GM03348 (cell line): ENCODE measurements at regions not wholly inside any gene's neighbourhood (a gene's known extent, or its start where the extent isn't known, plus 50 kb on each side); places are given as distances from the start of the nearest gene placed in this dataset.
"Not testable (repeated sequence)": the region's sequence is repeated elsewhere in the genome, so short reads cannot be mapped to it uniquely, and the experiment has no call there.

ENCODE experiments used
- DNase-seq: peaks from one replicate; pipeline ENCODE4 v3.0.0; 2012; ENCODE audit warnings: low spot score

DNA sequence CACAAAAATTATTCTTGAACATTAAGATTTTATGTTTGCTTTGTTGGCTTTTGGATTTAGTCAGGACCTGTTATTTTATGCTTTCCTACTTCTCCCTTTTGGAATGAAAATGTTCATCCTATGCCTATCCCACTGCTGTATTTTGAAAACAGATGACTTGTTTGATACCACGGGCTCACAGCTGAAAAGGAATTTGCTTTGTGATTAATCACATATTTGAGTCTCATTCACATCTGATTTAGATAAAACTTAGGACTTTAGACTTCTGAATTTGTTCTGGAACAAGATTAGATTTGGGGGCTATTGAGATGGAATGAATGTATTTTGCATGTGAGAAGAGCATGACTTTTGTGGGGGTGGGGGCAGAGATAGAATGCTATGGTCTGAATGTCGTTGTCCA is 1012.6 kb downstream of the CDH11 start:
- DNase-seq, result no peak

DNA sequence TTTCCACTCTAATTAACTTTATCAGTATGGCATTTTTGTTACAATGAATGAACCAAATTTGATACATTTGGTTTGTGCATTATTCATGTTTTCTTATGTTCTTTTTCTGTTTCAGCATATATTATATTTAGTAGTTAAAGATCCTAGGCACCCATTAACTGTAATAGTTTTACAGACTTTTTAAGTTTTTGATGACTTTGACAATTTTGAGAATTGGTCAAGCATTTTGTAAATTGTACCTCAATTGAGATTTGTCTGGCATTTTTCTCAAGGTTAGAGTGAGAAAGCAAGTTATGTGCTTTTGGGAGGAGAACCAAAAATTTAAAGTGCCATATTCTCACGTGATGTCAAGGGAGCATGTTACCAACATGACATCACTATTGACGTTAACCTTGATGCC is 1019.2 kb downstream of the CDH11 start:
- DNase-seq, result no peak

DNA sequence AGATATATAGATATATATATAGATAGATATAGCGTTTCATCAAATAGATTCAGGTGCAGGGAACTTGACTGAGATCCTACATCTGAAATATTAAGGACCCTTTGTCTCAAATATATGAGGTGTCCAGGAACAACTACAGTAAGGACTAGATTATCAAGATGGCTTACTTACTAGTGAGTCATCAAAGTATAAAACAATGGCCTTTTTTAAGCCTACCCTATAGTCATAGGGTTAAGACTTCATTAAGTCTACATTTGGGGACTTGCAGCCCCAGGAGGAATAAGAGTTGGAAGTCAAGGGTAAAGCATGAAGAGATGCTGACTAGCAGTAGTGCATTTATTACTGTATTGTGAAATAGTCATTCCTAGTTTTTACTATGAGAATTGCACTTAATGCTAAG is 1023.4 kb downstream of the CDH11 start:
- no peak for DNase-seq

- no peak for DNase-seq
Observed at GRCh38 chr16:64096689-64097088, 1025.2 kb downstream of the CDH11 start.

- no peak for DNase-seq
Observed at GRCh38 chr16:64094992-64095634, 1026.8 kb downstream of the CDH11 start.

DNA sequence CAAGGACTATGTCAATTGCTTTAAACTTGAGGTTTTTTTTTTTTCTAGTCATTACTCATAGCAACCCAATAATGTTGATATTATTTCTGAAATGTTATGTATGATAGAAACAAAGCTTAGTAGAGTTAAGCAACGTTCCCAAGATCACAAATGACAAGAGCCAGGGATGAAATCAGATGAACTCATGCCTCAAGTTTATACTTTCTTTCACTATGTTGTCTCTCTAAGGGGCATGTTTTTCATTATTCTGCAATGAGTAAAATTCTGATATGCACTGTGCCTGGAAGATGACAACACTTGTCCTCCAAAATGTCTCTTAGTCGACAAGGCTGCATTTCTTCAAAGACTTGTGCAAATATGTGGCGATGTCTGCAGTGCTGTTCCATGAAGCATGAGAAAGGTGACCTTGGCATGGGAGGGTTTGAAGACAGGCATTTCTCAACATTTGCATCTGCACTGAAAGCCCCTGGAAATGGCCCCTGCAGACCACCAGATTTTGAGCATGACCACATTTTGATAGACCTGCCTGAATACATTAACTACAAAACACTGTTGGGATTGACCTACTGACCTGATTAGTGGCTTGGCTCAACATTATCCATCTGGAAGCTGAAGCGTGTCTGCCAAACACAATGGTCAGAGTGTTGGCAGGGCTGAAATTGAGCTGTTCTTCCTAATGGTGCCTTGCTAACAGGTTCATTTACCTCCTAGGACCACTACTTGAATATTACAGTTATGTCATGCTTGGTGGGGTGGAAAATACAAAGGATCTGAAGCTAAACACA is 1027.5 kb downstream of the CDH11 start:
- no peak for DNase-seq

- peak; percentile 55 for DNase-seq
Observed at GRCh38 chr16:64092271-64092670, 1029.6 kb downstream of the CDH11 start.

DNA sequence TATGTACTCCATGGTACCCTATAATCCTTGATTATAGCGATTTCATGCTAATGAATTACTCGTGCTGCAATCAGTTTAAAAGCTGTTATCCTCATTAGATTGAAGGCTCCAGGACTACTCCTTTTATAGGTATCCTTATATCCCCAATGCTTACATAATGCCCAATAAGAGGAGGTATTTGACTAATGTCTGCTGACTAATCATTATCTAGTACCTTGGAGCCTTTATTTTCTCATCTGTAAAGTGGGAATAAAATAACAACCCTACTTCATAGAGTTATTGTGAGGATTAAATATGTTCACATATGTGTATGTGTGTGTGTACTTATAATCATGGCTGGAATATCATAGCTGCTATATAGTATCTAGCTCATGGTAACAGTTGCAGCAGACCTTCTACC is 1031.5 kb downstream of the CDH11 start:
- DNase-seq, result no peak

DNA sequence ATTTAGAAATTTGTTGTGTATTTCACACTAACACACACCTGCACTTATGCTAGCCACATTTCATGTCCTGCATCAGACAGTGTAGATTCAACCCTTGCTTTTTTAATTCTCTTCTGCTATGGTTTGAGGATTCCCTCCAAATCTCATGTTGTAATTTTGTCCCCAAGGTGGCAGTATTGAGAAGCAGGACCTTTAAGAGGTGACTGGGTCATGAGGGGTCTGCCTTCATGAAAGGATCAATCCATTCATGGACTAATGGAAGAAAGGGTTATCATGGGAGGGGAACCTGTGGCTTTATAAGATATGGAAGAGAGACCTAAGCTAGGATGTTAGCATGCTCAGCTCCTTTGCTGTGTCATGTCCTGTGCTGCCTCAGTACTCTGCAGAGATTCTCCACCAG is 1032.2 kb downstream of the CDH11 start:
- peak; percentile 9 for DNase-seq

DNA sequence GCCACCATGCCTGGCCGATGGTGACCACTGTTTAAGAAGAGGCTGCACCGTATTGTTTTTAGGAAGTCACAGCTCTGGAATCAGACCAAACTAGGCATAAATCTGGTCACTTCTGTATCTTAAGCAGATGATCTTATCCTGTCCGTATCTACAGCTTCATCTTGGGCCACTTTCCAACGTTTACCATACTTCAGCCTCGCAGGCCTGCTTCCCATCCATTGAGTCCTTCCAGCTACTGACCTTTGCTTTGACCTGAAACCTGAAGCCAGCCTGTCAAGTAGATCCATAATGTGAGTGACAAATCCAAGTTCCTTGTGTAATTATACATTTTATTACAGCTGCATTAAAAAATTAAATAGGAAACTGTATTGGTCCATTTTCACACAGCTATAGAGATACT is 1033.0 kb downstream of the CDH11 start:
- DNase-seq, result no peak

- no peak for DNase-seq
Observed at GRCh38 chr16:64085296-64085695, 1036.6 kb downstream of the CDH11 start.

- DNase-seq, result no peak
Observed at GRCh38 chr16:64084706-64085105, 1037.2 kb downstream of the CDH11 start.

GRCh38 chr16:64083428-64084129 is 1038.3 kb downstream of the CDH11 start:
- no peak for DNase-seq

GRCh38 chr16:64077242-64077641 is 1044.6 kb downstream of the CDH11 start:
- no peak for DNase-seq

GRCh38 chr16:64074706-64075105 is 1047.2 kb downstream of the CDH11 start:
- DNase-seq, result no peak

DNA sequence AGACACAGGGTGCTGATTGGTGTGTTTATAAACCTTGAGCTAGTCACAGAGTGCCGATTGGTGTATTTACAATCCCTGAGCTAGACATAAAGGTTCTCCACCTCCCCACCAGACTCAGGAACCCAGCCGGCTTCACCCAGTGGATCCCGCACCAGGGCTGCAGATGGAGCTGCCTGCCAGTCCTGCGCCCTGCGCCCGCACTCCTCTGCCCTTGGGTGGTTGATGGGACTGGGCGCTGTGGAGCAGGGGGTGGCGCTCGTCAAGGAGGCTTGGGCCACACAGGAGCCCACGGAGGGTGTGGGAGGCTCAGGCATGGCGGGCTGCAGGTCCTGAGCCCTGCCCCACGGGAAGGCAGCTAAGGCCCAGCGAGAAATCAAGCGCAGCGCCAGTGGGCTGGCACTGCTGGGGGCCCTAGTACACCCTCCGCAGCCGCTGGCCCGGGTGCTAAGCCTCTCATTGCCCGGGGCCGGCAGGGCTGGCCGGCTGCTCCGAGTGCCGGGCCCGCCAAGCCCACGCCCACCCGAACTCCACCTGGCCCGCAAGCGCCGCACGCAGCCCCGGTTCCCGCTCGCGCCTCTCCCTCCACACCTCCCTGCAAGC is 1049.6 kb downstream of the CDH11 start:
- not testable (repeated sequence) for DNase-seq

DNA sequence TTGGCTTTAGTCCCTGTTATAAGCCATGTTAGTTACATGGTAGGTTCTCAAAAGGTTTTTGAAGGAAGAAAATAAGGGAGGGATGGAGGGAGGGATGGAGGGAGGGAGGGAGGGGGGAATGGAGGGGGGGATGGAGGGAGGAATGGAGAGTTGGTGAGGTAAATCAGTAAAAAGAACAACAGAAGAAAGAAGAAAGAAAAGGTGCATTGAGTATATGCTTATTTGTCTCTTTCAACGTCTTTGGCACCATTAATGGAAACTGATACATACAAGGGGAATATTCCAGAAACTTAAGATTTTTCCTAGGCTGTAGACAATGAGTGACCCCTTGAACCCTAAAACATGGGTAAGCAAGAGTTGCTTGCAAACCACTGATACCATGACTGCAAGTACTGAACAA is 1056.3 kb downstream of the CDH11 start:
- DNase-seq, result no peak

DNA sequence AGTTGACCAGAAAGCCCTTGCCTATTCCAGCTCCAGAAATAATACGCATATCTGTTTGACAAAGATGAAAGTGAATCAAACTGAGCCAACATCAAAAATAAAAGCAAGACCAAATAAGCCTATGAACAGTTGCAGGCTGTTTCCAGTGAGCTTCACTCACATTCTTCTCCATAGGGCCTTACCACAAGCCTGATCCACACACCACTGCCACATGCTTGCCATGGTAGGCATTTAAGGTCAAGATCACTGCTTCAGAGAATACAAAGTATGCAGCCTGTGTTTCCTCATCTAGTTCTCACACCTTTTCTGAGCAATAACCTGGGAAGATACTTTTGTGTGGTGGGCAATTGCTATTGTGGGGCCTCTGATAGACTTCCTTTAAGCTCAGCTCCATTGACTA is 1060.2 kb downstream of the CDH11 start:
- no peak for DNase-seq

DNA sequence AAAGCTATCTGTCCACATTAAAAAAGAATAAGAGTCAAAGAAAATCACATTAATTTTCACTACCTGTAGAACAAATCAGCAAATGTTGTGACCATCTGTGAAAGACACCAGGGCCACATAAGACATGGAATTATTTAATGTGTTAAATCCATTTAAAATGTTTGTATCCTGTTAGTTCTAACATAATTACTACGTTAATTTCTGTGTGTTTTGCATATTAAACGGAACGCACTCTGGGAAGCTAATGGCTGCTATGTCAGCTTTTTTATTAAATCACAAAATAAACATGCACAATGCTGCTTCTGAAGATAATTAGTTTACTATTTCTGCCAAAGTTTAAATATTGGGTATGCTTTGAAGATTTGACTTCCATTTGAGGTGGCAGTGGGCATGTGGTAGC is 1061.2 kb downstream of the CDH11 start:
- DNase-seq, result no peak

- no peak for DNase-seq
Observed at GRCh38 chr16:64058685-64059084, 1063.2 kb downstream of the CDH11 start.

GRCh38 chr16:64051824-64052223 is 1070.0 kb downstream of the CDH11 start:
- peak; percentile 23 for DNase-seq

- no peak for DNase-seq
Observed at GRCh38 chr16:64047878-64048277, 1074.0 kb downstream of the CDH11 start.

GRCh38 chr16:64047207-64047606 is 1074.7 kb downstream of the CDH11 start:
- no peak for DNase-seq
